GM19467 (cell line): ENCODE measurements at regions not wholly inside any gene's neighbourhood (a gene's known extent, or its start where the extent isn't known, plus 50 kb on each side); places are given as distances from the start of the nearest gene placed in this dataset.

Experiments
- ATAC-seq: cut with Tn5 transposase; IDR thresholded peaks from one replicate; pipeline ENCODE4 v1.9.1; 2021; ENCODE audit warnings: mild to moderate bottlenecking, moderate library complexity; ENCODE audit not compliant: unreplicated experiment

DNA sequence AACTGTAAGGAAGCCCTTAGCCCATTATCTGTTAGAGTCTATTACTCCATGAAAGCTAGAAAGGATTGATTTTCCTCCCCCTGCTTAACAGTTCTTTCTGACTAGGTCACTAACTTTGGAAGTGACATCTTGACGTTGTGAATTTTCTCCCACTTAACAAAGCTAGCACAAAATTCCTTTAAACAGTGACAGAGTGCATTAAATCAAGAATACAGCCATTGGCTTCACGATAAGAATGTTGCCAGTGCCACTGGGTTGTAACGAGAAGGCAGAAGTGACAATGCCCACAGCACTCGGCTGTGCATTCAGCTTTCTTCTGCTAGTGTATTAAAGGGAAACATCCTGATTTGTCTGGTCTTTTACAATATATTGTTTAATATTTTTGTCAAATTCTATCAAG lies 182.7 kb upstream of the DTNBP1 start:
- no peak for ATAC-seq

DNA sequence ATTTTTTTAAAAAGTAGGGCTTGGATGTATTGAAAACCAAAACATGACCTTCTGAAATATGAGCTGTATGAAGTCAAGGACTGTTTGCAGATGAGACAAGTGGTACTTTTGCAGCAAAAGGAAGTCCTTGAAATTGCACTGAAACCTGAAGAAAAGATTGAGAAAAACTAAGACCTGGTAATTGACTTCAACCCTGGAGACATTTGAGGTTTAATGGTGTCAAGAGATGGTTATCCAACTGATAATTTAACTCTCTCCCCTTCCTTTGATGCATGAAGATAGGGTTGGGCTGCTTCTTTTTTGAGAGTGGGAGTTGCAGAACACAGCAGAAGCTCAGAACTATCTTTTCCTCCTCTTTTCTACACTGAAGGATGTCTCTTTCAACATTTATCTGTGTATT lies 180.9 kb upstream of the DTNBP1 start:
- ATAC-seq, result no peak

DNA sequence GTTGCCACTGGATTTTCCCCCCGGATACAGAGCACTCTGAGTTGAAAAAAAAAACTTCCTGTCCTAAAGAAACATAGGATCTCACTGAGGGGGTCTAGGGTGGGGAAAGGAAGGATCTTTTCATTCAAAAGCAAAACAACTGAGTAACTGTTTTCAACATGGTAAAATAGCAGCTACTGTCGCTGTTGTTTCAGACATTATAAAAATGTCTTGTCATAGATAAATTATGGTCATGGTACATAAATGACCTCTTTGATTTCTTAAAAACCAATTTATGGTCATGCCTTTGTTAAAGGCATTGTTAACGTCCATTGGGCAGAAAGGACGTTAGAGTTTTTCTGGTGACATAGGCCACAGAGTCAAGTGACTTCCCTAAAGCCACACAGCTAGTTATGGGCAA lies 180.4 kb upstream of the DTNBP1 start:
- no peak for ATAC-seq

DNA sequence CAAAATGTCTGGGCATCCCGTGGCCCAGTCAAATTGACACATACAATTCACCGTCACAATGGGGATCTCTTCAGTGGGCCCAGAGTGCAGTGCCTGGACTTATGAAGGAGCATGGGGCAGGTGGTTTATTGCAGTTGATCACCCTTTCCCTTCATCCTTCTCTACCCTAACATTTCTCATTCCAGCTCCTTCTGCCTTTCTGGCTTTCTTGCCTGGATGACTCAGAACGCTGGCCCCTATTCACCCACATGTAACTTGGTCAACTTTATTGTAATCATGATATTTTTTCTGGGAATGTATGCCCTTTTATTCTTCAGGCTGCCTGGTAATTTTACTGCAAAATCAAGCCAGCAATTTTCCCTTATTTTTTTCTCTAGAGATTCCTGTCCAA lies 179.9 kb upstream of the DTNBP1 start:
- ATAC-seq, result no peak

DNA sequence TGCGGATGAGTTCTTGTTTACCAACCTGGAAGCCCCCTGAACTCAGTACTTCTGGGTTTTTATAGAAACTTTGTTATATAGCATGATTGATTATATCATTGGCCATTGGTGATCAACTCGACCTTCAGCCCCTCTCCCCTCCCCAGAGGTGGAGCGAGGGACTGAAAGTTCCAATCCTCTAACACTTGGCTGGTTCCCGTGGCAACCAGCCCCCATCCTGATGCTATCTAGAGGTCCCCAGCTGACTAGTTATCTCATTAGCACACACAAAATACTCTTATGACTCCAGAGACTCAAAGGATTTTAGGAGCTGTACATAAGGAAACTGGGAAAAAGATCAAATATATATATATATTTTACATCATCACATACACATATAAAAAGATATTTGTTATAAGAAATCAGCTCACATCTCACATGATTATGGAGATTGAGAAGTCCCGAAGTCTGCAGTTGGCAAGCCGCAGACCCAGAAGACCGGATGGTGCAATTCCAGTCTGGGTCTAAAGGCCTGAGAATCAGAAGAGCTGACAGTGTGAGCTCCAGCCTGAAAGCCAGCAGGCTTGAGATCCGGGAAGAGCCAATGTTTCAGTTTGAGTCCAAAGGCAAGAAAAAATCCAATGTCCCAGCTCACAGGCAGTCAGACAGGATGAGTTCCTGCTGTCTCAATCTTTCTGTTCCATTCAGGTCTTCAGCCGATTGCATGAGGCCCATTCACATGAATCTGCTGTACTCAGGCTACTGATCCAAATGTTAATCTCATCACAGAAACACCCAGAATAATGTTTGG lies 179.3 kb upstream of the DTNBP1 start:
- ATAC-seq, result no peak

DNA sequence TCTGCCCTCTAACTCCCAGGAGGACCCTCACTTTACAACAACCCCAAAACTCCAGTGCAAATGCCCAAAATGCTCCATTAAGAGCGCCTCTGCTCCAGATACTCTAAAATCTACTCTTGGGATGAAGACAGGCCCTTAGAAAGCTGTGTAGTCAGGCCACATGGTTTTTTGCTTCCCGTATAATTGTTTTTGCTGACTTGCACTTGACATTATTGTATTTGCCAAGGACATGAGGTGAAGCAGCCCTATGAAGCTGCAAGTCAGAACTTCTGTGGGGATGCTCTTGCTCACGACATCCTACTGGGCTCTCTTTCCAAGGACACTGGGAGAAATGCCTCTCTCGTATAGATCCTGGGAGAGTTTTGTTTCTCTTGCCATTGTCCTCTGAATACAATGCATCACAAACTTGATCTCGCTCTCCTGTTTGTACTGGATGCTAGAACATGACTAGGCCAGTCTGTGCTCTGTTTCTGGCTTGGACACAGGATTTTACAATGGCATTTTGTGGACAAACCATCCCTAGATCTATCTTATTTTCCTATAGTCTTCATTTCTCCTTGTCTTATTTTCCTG lies 177.2 kb upstream of the DTNBP1 start:
- ATAC-seq, result no peak

DNA sequence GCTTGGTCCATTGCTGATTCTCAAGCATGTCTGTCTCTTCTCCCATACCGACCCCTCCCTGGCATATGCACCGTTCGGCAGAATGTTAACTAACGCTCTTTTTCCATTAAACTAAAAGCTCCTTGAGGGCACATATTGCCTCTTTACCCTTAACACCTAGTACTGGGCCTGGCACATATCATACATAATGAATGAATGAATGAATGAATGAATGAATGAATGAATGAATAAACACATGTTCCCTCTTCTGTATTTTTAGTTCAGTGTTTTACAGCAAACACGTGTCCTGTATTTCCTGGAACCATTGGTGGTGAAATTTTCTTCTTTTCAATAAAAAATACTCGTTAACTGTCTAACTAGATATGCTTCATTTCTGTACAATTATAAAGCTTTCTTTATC lies 174.4 kb upstream of the DTNBP1 start:
- no peak for ATAC-seq

DNA sequence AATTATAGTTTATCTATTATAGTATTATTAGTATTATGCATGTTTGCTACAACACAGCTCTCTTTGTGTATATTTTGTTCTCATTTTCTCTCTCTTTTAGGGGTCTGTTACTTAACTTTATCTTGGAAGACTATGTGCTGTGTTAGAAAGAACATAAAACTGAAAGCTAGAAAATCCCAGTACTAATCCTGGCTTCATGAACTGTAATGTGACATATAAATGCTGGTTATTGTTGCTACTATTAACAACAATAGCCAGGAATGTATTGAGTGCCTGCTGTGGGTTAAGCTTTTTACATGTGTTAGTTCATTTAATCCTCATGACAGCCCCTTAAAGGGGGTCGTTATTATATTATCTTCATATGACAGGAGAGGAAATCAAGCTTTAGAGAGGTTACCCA lies 170.0 kb upstream of the DTNBP1 start:
- ATAC-seq, result no peak

DNA sequence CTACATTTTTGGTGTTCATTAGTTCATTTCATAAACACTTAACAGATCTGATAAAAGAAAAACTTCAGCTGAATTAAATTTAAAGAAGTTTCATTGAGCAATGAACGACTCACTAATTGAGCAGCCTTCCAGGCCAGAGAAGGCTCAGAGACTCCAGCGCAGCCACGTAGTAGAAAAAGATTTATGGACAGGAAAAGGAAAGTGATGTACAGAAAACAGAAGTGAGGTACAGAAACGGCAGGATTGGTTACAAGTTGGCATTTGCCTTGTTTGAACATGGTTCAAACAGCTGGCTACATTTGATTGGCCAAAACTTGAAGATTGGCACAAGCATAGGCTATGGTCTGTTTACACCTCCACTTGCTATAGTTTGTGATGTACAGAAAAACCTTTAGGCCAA lies 166.3 kb upstream of the DTNBP1 start:
- ATAC-seq, result no peak

DNA sequence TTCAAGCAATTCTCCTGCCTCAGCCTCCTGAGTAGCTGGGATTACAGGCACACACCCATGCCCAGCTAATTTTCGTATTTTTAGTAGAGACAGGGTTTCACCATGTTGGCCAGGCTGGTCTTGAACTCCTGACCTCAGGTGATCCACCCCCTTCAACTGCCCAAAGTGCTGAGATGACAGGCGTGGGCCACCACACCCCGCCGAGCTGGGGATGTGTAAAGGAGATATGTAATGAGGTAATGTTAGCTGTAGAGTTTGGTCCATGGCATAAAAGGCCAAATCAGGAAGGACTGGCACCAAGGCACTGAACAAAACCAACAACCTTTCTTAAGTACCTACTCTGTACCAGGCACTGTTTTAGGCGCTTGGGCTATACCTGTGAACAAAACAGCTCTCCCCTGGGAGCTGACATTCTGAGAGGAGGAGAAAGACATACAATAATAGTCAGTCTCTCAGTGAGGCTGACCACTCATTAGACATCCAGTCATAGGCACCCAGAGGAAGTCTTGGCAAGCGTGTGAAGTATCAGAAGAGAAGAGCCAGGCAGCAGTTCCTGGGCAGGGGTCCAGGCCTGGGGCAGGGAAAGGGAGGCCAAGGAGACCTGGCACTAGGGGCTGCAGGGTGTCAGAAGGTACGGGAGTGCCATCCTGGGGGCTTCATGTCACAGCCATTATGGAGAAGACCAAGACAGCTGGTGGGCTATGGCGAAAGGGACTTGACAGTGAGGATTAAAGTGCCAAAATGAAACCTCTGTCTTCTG lies 164.8 kb upstream of the DTNBP1 start:
- ATAC-seq, result no peak

- no peak for ATAC-seq
Measured at GRCh38 chr6:15826814-15827318, 164.0 kb upstream of the DTNBP1 start.

- ATAC-seq, result no peak
Measured at GRCh38 chr6:15825332-15825930, 162.6 kb upstream of the DTNBP1 start.

GRCh38 chr6:15824811-15825210 lies 162.0 kb upstream of the DTNBP1 start:
- ATAC-seq, result no peak

- ATAC-seq, result no peak
Measured at GRCh38 chr6:15823838-15824414, 161.1 kb upstream of the DTNBP1 start.

- ATAC-seq, result no peak
Measured at GRCh38 chr6:15822835-15823234, 160.0 kb upstream of the DTNBP1 start.

DNA sequence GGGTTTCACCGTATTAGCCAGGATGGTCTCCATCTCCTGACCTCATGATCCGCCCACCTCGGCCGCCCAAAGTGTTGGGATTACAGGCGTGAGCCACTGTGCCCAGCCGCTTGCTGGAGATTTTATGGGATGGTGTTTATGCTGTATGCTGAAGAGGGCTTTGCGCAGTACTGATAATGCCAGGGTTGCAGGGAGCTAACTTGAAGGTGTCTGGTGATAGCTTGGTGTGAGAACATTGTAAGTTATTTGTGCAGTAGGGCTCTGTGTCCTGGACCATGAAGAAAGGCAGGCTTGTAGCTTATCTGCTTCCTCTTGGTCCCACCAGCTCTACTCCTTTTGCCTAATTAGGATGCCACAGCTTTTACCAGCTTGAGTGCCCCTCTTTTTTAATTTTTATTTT lies 157.0 kb upstream of the DTNBP1 start:
- ATAC-seq, result no peak

DNA sequence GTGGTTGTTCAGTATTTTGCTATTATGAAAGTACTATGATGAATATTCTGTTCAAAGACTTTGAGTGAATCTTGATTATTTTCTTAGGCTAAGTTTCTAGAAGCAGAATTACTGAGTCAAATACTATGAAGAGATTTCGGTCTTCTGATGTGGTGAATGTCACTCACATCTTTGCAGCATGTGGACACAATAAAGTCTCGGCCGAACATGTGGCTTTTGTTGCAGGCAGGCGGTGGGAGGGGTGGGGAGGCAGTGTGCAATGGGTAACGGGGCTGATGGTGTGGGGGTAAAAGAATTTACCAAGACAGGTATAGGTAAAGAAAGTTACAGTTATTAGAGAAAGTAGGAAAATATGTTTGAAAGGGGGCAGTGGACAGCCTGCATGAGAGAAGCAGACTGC lies 156.4 kb upstream of the DTNBP1 start:
- ATAC-seq, result no peak

GRCh38 chr6:15818491-15818890 lies 155.7 kb upstream of the DTNBP1 start:
- ATAC-seq, result no peak

DNA sequence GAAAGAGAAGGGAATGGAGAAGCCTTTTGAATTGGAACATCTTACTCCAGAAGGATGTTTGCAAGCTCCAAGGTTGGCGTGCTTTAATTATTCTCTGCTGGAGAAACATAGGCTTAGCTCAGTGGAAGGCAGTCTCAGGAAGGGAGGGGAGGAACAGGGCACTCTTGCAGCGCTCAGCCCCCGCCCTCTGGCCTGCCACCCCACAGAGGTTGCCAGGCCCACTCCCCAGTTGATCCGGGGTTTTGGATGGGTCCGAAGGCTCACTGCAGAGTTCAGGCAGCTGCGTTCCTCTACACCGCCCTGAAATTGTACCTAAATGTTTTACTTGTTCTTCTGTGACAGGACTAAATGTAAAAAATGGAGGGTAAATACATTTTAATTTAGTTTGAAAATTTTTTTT lies 155.2 kb upstream of the DTNBP1 start:
- no peak for ATAC-seq

DNA sequence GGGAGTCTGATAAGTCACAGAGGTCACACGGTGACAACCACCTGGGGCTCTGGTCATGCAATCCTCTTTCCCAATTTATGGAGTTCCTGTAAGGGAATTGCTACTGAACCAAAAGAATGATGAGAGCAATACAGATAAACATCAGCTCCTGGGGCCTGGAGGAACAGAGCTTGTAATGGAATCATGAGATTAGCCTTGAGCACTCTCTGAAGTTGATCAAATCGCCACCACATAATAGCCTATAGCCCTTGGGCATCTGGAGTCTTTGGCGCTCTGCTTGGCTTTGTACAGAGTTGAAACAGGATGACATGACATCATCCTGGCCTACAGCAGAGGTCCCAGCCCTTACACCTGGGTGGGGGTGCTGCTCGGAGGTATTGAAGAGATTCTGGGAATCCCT lies 154.3 kb upstream of the DTNBP1 start:
- no peak for ATAC-seq

- ATAC-seq, result no peak
Measured at GRCh38 chr6:15816661-15817060, 153.8 kb upstream of the DTNBP1 start.
